ENCODE measurements at regions not wholly inside any gene's neighbourhood (a gene's known extent, or its start where the extent isn't known, plus 50 kb on each side); places are given as distances from the start of the nearest gene placed in this dataset.
"Not testable (repeated sequence)": the region's sequence is repeated elsewhere in the genome, so short reads cannot be mapped to it uniquely, and the experiment has no call there.

- in situ Hi-C loops (cut with HindIII; ENCODE audit: low sequenced_read_pairs): no loop called here
Measured at GRCh38 chr16:58963479-58963878, 229.4 kb upstream of the GOT2 start.

GRCh38 chr16:58962811-58963210 is 228.7 kb upstream of the GOT2 start:
- in situ Hi-C loops (cut with HindIII; ENCODE audit: low sequenced_read_pairs): no loop called here

- in situ Hi-C loops (cut with HindIII; ENCODE audit: low sequenced_read_pairs): no loop called here
Measured at GRCh38 chr16:58960484-58960883, 226.4 kb upstream of the GOT2 start.

- in situ Hi-C loops (cut with HindIII; ENCODE audit: low sequenced_read_pairs): no loop called here
Measured at GRCh38 chr16:58960034-58960433, 225.9 kb upstream of the GOT2 start.

GRCh38 chr16:58958749-58959148 is 224.6 kb upstream of the GOT2 start:
- in situ Hi-C loops (cut with HindIII; ENCODE audit: low sequenced_read_pairs): no loop called here

- in situ Hi-C loops (cut with HindIII; ENCODE audit: low sequenced_read_pairs): no loop called here
Measured at GRCh38 chr16:58948244-58948643, 214.1 kb upstream of the GOT2 start.

GRCh38 chr16:58940609-58941008 is 206.5 kb upstream of the GOT2 start:
- in situ Hi-C loops (cut with HindIII; ENCODE audit: low sequenced_read_pairs): no loop called here

- in situ Hi-C loops (cut with HindIII; ENCODE audit: low sequenced_read_pairs): no loop called here
Measured at GRCh38 chr16:58938811-58939210, 204.7 kb upstream of the GOT2 start.

- in situ Hi-C loops (cut with HindIII; ENCODE audit: low sequenced_read_pairs): no loop called here
Measured at GRCh38 chr16:58937661-58938060, 203.5 kb upstream of the GOT2 start.

- in situ Hi-C loops (cut with HindIII; ENCODE audit: low sequenced_read_pairs): no loop called here
Measured at GRCh38 chr16:58933186-58933585, 199.1 kb upstream of the GOT2 start.

- in situ Hi-C loops (cut with HindIII; ENCODE audit: low sequenced_read_pairs): no loop called here
Measured at GRCh38 chr16:58931436-58931835, 197.3 kb upstream of the GOT2 start.

GRCh38 chr16:58923094-58923493 is 189.0 kb upstream of the GOT2 start:
- in situ Hi-C loops (cut with HindIII; ENCODE audit: low sequenced_read_pairs): no loop called here

GRCh38 chr16:58913456-58913855 is 179.3 kb upstream of the GOT2 start:
- in situ Hi-C loops (cut with HindIII; ENCODE audit: low sequenced_read_pairs): no loop called here

- in situ Hi-C loops (cut with HindIII; ENCODE audit: low sequenced_read_pairs): no loop called here
Measured at GRCh38 chr16:58912571-58912970, 178.5 kb upstream of the GOT2 start.

GRCh38 chr16:58906981-58907715 is 173.0 kb upstream of the GOT2 start:
- in situ Hi-C loops (cut with HindIII; ENCODE audit: low sequenced_read_pairs): no loop called here

GRCh38 chr16:58904291-58904690 is 170.2 kb upstream of the GOT2 start:
- in situ Hi-C loops (cut with HindIII; ENCODE audit: low sequenced_read_pairs): no loop called here

GRCh38 chr16:58889516-58889915 is 155.4 kb upstream of the GOT2 start:
- in situ Hi-C loops (cut with HindIII; ENCODE audit: low sequenced_read_pairs): no loop called here

GRCh38 chr16:58885528-58886170 is 151.5 kb upstream of the GOT2 start:
- in situ Hi-C loops (cut with HindIII; ENCODE audit: low sequenced_read_pairs): no loop called here

- in situ Hi-C loops (cut with HindIII; ENCODE audit: low sequenced_read_pairs): no loop called here
Measured at GRCh38 chr16:58884141-58884540, 150.0 kb upstream of the GOT2 start.

- in situ Hi-C loops (cut with HindIII; ENCODE audit: low sequenced_read_pairs): no loop called here
Measured at GRCh38 chr16:58883131-58883530, 149.0 kb upstream of the GOT2 start.

- in situ Hi-C loops (cut with HindIII; ENCODE audit: low sequenced_read_pairs): no loop called here
Measured at GRCh38 chr16:58882292-58882691, 148.2 kb upstream of the GOT2 start.

- in situ Hi-C loops (cut with HindIII; ENCODE audit: low sequenced_read_pairs): not testable (repeated sequence)
Measured at GRCh38 chr16:58878641-58879040, 144.5 kb upstream of the GOT2 start.

GRCh38 chr16:58866935-58867334 is 132.8 kb upstream of the GOT2 start:
- in situ Hi-C loops (cut with HindIII; ENCODE audit: low sequenced_read_pairs): no loop called here

All from DLD1 (cell line).